HEK293T (cell line): ENCODE measurements at regions not wholly inside any gene's neighbourhood (a gene's known extent, or its start where the extent isn't known, plus 50 kb on each side); places are given as distances from the start of the nearest gene placed in this dataset.

Experiments
- ARNT ChIP-seq: fragments of 450-650 bp; IDR thresholded peaks from 2 replicates; pipeline ENCODE4 v1.6.1; 2017; ENCODE audit warnings: mild to moderate bottlenecking
- ELF4 ChIP-seq: fragments of 450-650 bp; IDR thresholded peaks from 2 replicates; pipeline ENCODE4 v1.6.1; 2017; ENCODE audit warnings: antibody characterized with exemption
- FOXM1 ChIP-seq: fragments of 450-650 bp; IDR thresholded peaks from 2 replicates; pipeline ENCODE4 v1.6.1; 2017; ENCODE audit warnings: mild to moderate bottlenecking, borderline replicate concordance
- HDGF ChIP-seq: fragments of 450-650 bp; IDR thresholded peaks from 2 replicates; pipeline ENCODE4 v1.6.1; 2017; ENCODE audit warnings: antibody characterized with exemption, borderline replicate concordance
- LEF1 ChIP-seq: fragments of 450-650 bp; IDR thresholded peaks from 2 replicates; pipeline ENCODE4 v1.6.1; 2017; ENCODE audit warnings: mild to moderate bottlenecking, borderline replicate concordance
- SP1 ChIP-seq: fragments of 450-650 bp; IDR thresholded peaks from 2 replicates; pipeline ENCODE4 v1.6.1; 2017
- SUZ12 ChIP-seq: fragments of 450-650 bp; IDR thresholded peaks from 2 replicates; pipeline ENCODE4 v1.6.1; 2016; ENCODE audit warnings: mild to moderate bottlenecking
- TARDBP ChIP-seq: fragments of 450-650 bp; IDR thresholded peaks from 2 replicates; pipeline ENCODE4 v1.6.1; 2016

- TF ChIP-seq HDGF = no peak
- no peak for TF ChIP-seq SP1
- no peak for TF ChIP-seq SUZ12
- TF ChIP-seq ARNT = no peak
- no peak for TF ChIP-seq TARDBP
- no peak for TF ChIP-seq FOXM1
- no peak for TF ChIP-seq LEF1
- TF ChIP-seq ELF4 = no peak
Observed at GRCh38 chr17:15106540-15106939, 158.6 kb downstream of the PMP22 start.
